ENCODE measurements at regions not wholly inside any gene's neighbourhood (a gene's known extent, or its start where the extent isn't known, plus 50 kb on each side); places are given as distances from the start of the nearest gene placed in this dataset.

DNA sequence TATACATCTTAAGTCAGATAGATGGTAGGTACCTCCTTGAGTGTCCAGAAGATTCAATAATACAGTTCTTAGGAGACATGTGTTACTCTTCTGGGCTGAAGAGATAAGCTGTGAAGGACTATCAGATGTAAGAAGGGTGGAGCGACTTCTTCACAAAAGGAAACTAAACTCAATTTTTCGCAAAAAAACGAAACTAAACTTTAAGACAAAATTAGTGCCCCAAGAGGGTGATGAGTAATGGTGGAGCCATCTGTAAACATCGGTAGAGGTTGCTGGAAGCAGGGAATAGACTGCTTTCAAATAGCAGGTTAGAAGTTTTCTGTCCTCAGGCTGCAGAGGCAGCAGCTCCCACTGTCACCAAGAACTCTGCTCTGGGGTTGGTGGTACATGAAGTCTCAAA lies 111.6 kb upstream of the TACR1 start:
- H3K4me3 ChIP-seq (ENCODE audit: low read length), result peak overlapping the region; percentile 52
- peaks cover 17% of the 10 kb centered on the region for H3F3A ChIP-seq (ENCODE audit: insufficient read depth, low read length)
- H3K27me3 ChIP-seq (replicated peaks; ENCODE audit: insufficient read depth, low read length), result no peaks in the 10 kb centered on the region
- peaks cover 22% of the 10 kb centered on the region for H3K4me1 ChIP-seq (ENCODE audit: low read length)
- no peaks in the 10 kb centered on the region for H3K36me3 ChIP-seq (replicated peaks; ENCODE audit: insufficient read depth, low read length)
- peak; percentile 76 for DNase-seq
- peak overlapping the region; percentile 63 for H2AFZ ChIP-seq (ENCODE audit: low read length)
- no peaks in the 10 kb centered on the region for H4K20me1 ChIP-seq (ENCODE audit: insufficient read depth, low read length)
- peak overlapping the region; percentile 76 for H3K4me2 ChIP-seq (ENCODE audit: low read depth, low read length)
- TF ChIP-seq EZH2phosphoT487 (IDR thresholded peaks at IDR 0.05; ENCODE audit: low read length), result no peak
- TF ChIP-seq, protein P1, sequence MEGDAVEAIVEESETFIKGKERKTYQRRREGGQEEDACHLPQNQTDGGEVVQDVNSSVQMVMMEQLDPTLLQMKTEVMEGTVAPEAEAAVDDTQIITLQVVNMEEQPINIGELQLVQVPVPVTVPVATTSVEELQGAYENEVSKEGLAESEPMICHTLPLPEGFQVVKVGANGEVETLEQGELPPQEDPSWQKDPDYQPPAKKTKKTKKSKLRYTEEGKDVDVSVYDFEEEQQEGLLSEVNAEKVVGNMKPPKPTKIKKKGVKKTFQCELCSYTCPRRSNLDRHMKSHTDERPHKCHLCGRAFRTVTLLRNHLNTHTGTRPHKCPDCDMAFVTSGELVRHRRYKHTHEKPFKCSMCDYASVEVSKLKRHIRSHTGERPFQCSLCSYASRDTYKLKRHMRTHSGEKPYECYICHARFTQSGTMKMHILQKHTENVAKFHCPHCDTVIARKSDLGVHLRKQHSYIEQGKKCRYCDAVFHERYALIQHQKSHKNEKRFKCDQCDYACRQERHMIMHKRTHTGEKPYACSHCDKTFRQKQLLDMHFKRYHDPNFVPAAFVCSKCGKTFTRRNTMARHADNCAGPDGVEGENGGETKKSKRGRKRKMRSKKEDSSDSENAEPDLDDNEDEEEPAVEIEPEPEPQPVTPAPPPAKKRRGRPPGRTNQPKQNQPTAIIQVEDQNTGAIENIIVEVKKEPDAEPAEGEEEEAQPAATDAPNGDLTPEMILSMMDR (IDR thresholded peaks at IDR 0.05; ENCODE audit: low read length), result no peak
- TF ChIP-seq EZH2 (optimal IDR thresholded peaks at IDR 0.05; ENCODE audit: low read depth, low read length), result no peak
- peak overlapping the region; percentile 64; the same call in 1 of the 2 replicates for H3K27ac ChIP-seq (ENCODE audit: low read length)
- H3K9ac ChIP-seq (ENCODE audit: low read length), result peak overlapping the region; percentile 24; the same call in 1 of the 2 replicates
- H3K9me2 ChIP-seq (replicated peaks; ENCODE audit: insufficient read depth, low read length), result no peaks in the 10 kb centered on the region
- no peaks in the 10 kb centered on the region for H3K79me2 ChIP-seq (ENCODE audit: low read length)
- no peaks in the 10 kb centered on the region for H3K9me3 ChIP-seq (replicated peaks; ENCODE audit: insufficient read depth, low read length)

DNA sequence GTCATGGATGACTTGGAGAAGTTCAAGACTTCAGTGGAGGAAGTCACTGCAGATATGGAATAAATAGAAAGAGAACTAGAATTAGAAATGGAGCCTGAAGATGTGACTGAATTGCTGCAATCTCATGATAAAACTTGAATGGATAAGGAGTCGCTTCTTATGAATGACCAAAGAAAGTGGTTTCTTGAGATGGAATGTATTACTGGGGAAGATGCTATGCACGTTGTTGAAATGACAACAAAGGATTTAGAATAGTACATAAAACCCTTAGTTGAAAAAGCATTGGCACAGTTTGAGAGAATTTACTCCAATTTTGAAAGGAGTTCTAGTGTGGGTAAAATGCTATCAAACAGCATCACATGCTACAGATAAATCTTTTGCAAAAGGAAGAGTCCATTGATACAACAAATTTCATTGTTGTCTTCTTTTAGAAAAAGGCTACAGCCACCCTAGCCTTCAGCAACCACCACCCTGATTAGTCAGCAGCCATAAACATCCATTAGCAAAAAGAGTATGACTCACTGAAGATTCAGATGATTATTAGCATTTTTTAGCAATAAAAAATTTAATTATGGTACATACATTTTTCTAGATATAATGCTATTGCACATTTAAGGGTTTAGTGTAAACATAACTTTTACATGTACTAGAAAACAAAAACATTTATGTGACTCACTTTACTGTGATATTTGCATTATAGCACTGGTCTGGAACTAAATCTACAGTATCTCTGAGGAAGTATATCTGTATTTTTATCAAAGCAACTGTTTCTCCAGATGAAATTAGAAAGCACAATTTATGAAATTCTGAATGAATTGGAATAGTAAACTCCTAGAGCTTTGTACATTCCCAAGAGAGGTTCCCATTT lies 110.5 kb upstream of the TACR1 start:
- Histone ChIP-seq H3K9ac (ENCODE audit: low read length) (no peak overlapping the region), H3K36me3 (replicated peaks; ENCODE audit: insufficient read depth, low read length) (no peaks in the 10 kb centered on the region), H3K9me2 (replicated peaks; ENCODE audit: insufficient read depth, low read length) (no peaks in the 10 kb centered on the region), H4K20me1 (ENCODE audit: insufficient read depth, low read length) (no peaks in the 10 kb centered on the region), H3K27me3 (replicated peaks; ENCODE audit: insufficient read depth, low read length) (no peaks in the 10 kb centered on the region), H3F3A (ENCODE audit: insufficient read depth, low read length) (peaks cover 17% of the 10 kb centered on the region), H3K4me2 (ENCODE audit: low read depth, low read length) (no peak overlapping the region), H3K79me2 (ENCODE audit: low read length) (no peaks in the 10 kb centered on the region), H2AFZ (ENCODE audit: low read length) (no peak overlapping the region), H3K4me3 (ENCODE audit: low read length) (no peak overlapping the region), H3K4me1 (ENCODE audit: low read length) (peaks cover 22% of the 10 kb centered on the region), H3K9me3 (replicated peaks; ENCODE audit: insufficient read depth, low read length) (no peaks in the 10 kb centered on the region), H3K27ac (ENCODE audit: low read length) (no peak overlapping the region)
- TF ChIP-seq, protein P1 (IDR thresholded peaks at IDR 0.05; ENCODE audit: low read length), result no peak
- DNase-seq, result no peak

DNA sequence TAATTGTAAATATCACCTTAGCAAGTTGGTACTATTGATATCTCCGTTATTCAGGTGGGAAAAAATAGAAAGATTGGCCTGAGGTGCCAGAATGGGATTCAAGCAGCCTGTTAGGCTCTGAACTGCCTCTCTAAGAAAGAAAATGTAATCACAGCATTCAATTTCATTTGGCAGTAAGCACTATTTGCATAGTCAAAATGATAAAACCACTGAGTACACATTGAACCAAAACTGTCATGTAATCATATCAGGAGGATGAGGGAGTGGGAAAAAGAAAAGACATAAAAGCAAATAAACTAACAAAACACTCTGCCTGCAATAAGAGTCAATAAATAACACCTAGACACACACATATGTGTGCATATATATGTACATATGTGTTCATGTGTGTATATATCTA lies 103.9 kb upstream of the TACR1 start:
- Histone ChIP-seq H3K9me2 (replicated peaks; ENCODE audit: insufficient read depth, low read length) (no peaks in the 10 kb centered on the region), H3K4me3 (ENCODE audit: low read length) (no peak overlapping the region), H3K27ac (ENCODE audit: low read length) (no peak overlapping the region), H3K9me3 (replicated peaks; ENCODE audit: insufficient read depth, low read length) (no peaks in the 10 kb centered on the region), H3K4me2 (ENCODE audit: low read depth, low read length) (no peak overlapping the region), H3F3A (ENCODE audit: insufficient read depth, low read length) (no peaks in the 10 kb centered on the region), H4K20me1 (ENCODE audit: insufficient read depth, low read length) (no peaks in the 10 kb centered on the region), H3K4me1 (ENCODE audit: low read length) (no peaks in the 10 kb centered on the region), H3K27me3 (replicated peaks; ENCODE audit: insufficient read depth, low read length) (no peaks in the 10 kb centered on the region), H3K9ac (ENCODE audit: low read length) (no peak overlapping the region), H2AFZ (ENCODE audit: low read length) (no peak overlapping the region), H3K36me3 (replicated peaks; ENCODE audit: insufficient read depth, low read length) (no peaks in the 10 kb centered on the region), H3K79me2 (ENCODE audit: low read length) (no peaks in the 10 kb centered on the region)
- TF ChIP-seq EZH2phosphoT487 (IDR thresholded peaks at IDR 0.05; ENCODE audit: low read length) (no peak), EZH2 (optimal IDR thresholded peaks at IDR 0.05; ENCODE audit: low read depth, low read length) (no peak)
- TF ChIP-seq, protein P1 (IDR thresholded peaks at IDR 0.05; ENCODE audit: low read length), result no peak
- DNase-seq, result no peak
